K562 (cell line): ENCODE measurements at regions not wholly inside any gene's neighbourhood (a gene's known extent, or its start where the extent isn't known, plus 50 kb on each side); places are given as distances from the start of the nearest gene placed in this dataset.

Experiments
- C11orf30 ChIP-seq: fragments of 450-650 bp; IDR thresholded peaks from 2 replicates; pipeline ENCODE4 v1.6.1; 2016; ENCODE audit warnings: low read depth, mild to moderate bottlenecking
- FOS ChIP-seq: IDR thresholded peaks from 3 replicates; pipeline ENCODE4 v1.6.1; 2011; ENCODE audit not compliant: insufficient read length; ENCODE audit errors: extremely low read depth
- FOXP1 ChIP-seq: sonication (generic); formaldehyde crosslinking; IDR thresholded peaks from 2 replicates; pipeline ENCODE4 v1.8.0; 2022; ENCODE audit warnings: mild to moderate bottlenecking, missing genetic modification reagents
- MECOM ChIP-seq: fragments of 250-450 bp; sonication (Bioruptor Pico); IDR thresholded peaks from 2 replicates; pipeline ENCODE4 v1.8.0; 2022; ENCODE audit warnings: inconsistent platforms
- MYC ChIP-seq, 2 experiments: fragments of 250-450 bp in 1 of 2; sonication (Bioruptor Pico) in 1 of 2; IDR thresholded peaks; 2 replicates each; pipeline versions ENCODE4 v1.5.1 to v1.6.1; 2012 to 2021; ENCODE audit warnings: low read depth in 2 of 2, borderline replicate concordance in 1 of 2, improper control_type of control experiment in 1 of 2, low read length in 1 of 2, mild to moderate bottlenecking in 1 of 2, moderate library complexity in 1 of 2
- NR2F6 ChIP-seq: fragments of 450-650 bp; formaldehyde crosslinking; IDR thresholded peaks from 2 replicates; pipeline ENCODE4 v1.4.0; 2020; ENCODE audit warnings: mild to moderate bottlenecking
- TAF1 ChIP-seq: IDR thresholded peaks from 2 replicates; pipeline ENCODE4 v1.6.1; 2011; ENCODE audit warnings: mild to moderate bottlenecking, low read length, moderate library complexity; ENCODE audit not compliant: insufficient read depth, control insufficient read depth, severe bottlenecking; ENCODE audit errors: extremely low read depth
- ZNF766 ChIP-seq: fragments of 200-800 bp; sonication (Bioruptor generic); conservative IDR thresholded peaks from 2 replicates; pipeline ENCODE4 v1.6.1; 2016; ENCODE audit warnings: missing genetic modification characterization, missing compliant biosample characterization
- TF ChIP-seq, protein P1 (sequence below), 3 experiments: IDR thresholded peaks in 2 of 3; conservative IDR thresholded peaks in 1 of 3; 2 replicates each; pipeline ENCODE4 v1.5.1; 2011 to 2012; ENCODE audit warnings: low read length in 3 of 3, mild to moderate bottlenecking in 3 of 3, control low read depth in 2 of 3, improper control_type of control experiment in 1 of 3, inconsistent platforms in 1 of 3, low read depth in 1 of 3, mixed read lengths in 1 of 3, moderate library complexity in 1 of 3; ENCODE audit not compliant: insufficient read depth in 2 of 3
- TF ChIP-seq, protein P2 (sequence below): fragments of 250-450 bp; sonication (Bioruptor Pico); IDR thresholded peaks from 2 replicates; pipeline ENCODE4 v1.9.0; 2021; ENCODE audit warnings: mild to moderate bottlenecking, inconsistent platforms
- TF ChIP-seq, protein P3 (sequence below): IDR thresholded peaks from 2 replicates; pipeline ENCODE4 v1.6.1; 2016; ENCODE audit warnings: missing genetic modification characterization, missing compliant biosample characterization
- TF ChIP-seq, protein P4 (sequence below): fragments of 250-450 bp; sonication (Bioruptor Pico); IDR thresholded peaks from 2 replicates; pipeline ENCODE4 v1.8.0; 2021; ENCODE audit warnings: moderate library complexity, mild to moderate bottlenecking, inconsistent platforms

DNA sequence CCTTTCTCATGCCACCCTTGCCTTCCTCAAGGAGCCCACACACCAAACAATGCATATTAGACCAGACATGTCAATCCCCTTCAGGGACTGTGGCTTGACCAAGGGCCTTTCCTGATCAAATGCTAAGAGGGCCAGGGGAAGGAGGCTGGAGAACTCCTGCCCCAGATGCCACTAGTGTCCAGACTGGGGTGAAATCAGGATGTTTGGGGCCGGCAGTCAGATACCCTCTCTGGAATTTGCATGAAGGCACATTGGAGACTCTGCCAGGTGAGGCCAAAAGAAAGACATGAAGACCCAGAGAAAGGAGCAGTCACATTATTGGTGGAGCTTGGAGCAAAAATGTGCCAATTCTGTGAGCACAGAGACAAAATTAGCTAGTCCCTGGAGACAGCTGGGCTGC is 154.1 kb downstream of the TLE3 start:
- TF ChIP-seq, protein P1, sequence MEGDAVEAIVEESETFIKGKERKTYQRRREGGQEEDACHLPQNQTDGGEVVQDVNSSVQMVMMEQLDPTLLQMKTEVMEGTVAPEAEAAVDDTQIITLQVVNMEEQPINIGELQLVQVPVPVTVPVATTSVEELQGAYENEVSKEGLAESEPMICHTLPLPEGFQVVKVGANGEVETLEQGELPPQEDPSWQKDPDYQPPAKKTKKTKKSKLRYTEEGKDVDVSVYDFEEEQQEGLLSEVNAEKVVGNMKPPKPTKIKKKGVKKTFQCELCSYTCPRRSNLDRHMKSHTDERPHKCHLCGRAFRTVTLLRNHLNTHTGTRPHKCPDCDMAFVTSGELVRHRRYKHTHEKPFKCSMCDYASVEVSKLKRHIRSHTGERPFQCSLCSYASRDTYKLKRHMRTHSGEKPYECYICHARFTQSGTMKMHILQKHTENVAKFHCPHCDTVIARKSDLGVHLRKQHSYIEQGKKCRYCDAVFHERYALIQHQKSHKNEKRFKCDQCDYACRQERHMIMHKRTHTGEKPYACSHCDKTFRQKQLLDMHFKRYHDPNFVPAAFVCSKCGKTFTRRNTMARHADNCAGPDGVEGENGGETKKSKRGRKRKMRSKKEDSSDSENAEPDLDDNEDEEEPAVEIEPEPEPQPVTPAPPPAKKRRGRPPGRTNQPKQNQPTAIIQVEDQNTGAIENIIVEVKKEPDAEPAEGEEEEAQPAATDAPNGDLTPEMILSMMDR (IDR thresholded peaks at IDR 0.05 in 2 of 3, conservative IDR thresholded peaks at IDR 0.05 in 1 of 3; ENCODE audit: insufficient read depth in 2 of 3, low read depth in 1 of 3, low read length in 3 of 3) = no peak
- TF ChIP-seq ZNF766 (CRISPR knock-in tag) = no peak
- TF ChIP-seq FOS = no peak
- TF ChIP-seq, protein P2, sequence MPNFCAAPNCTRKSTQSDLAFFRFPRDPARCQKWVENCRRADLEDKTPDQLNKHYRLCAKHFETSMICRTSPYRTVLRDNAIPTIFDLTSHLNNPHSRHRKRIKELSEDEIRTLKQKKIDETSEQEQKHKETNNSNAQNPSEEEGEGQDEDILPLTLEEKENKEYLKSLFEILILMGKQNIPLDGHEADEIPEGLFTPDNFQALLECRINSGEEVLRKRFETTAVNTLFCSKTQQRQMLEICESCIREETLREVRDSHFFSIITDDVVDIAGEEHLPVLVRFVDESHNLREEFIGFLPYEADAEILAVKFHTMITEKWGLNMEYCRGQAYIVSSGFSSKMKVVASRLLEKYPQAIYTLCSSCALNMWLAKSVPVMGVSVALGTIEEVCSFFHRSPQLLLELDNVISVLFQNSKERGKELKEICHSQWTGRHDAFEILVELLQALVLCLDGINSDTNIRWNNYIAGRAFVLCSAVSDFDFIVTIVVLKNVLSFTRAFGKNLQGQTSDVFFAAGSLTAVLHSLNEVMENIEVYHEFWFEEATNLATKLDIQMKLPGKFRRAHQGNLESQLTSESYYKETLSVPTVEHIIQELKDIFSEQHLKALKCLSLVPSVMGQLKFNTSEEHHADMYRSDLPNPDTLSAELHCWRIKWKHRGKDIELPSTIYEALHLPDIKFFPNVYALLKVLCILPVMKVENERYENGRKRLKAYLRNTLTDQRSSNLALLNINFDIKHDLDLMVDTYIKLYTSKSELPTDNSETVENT (CRISPR knock-in tag) = no peak
- no peak for TF ChIP-seq C11orf30
- TF ChIP-seq FOXP1 (CRISPR knock-in tag) = no peak
- no peak for TF ChIP-seq MYC (IDR thresholded peaks at IDR 0.05; ENCODE audit: low read depth, low read length)
- no peak for TF ChIP-seq MYC (CRISPR knock-in tag; IDR thresholded peaks at IDR 0.05; ENCODE audit: borderline replicate concordance, low read depth)
- TF ChIP-seq, protein P3, sequence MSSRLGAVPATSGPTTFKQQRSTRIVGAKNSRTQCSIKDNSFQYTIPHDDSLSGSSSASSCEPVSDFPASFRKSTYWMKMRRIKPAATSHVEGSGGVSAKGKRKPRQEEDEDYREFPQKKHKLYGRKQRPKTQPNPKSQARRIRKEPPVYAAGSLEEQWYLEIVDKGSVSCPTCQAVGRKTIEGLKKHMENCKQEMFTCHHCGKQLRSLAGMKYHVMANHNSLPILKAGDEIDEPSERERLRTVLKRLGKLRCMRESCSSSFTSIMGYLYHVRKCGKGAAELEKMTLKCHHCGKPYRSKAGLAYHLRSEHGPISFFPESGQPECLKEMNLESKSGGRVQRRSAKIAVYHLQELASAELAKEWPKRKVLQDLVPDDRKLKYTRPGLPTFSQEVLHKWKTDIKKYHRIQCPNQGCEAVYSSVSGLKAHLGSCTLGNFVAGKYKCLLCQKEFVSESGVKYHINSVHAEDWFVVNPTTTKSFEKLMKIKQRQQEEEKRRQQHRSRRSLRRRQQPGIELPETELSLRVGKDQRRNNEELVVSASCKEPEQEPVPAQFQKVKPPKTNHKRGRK (tag) = no peak
- no peak for TF ChIP-seq MECOM (CRISPR knock-in tag)
- TF ChIP-seq, protein P4, sequence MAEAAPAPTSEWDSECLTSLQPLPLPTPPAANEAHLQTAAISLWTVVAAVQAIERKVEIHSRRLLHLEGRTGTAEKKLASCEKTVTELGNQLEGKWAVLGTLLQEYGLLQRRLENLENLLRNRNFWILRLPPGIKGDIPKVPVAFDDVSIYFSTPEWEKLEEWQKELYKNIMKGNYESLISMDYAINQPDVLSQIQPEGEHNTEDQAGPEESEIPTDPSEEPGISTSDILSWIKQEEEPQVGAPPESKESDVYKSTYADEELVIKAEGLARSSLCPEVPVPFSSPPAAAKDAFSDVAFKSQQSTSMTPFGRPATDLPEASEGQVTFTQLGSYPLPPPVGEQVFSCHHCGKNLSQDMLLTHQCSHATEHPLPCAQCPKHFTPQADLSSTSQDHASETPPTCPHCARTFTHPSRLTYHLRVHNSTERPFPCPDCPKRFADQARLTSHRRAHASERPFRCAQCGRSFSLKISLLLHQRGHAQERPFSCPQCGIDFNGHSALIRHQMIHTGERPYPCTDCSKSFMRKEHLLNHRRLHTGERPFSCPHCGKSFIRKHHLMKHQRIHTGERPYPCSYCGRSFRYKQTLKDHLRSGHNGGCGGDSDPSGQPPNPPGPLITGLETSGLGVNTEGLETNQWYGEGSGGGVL (CRISPR knock-in tag) = no peak
- no peak for TF ChIP-seq TAF1
- TF ChIP-seq NR2F6 (CRISPR knock-in tag) = no peak
